ENCODE measurements at regions not wholly inside any gene's neighbourhood (a gene's known extent, or its start where the extent isn't known, plus 50 kb on each side); places are given as distances from the start of the nearest gene placed in this dataset.

GRCh38 chr4:83771113-83771705, 235.3 kb downstream of the GPAT3 start:
- Histone ChIP-seq H3K9ac (ENCODE audit: low read depth, low read length) (no peak overlapping the region), H3K23ac (ENCODE audit: low read depth, low read length) (no peak overlapping the region), H3K79me1 (ENCODE audit: low read depth in 1 of 2, low read length in 2 of 2) (no peaks in the 10 kb centered on the region), H2BK5ac (ENCODE audit: low read depth, low read length, poor library complexity, severe bottlenecking) (no peak overlapping the region), H3K56ac (ENCODE audit: extremely low read depth, insufficient read depth, low read length) (no peak overlapping the region), H4K8ac (ENCODE audit: low read depth in 2 of 2, low read length in 2 of 2) (no peak overlapping the region), H3K18ac (ENCODE audit: low read depth, low read length) (no peak overlapping the region), H2AK5ac (ENCODE audit: low read depth, low read length) (no peak overlapping the region), H3K9me3 (ENCODE audit: control insufficient read depth, insufficient read depth, low read length) (no peaks in the 10 kb centered on the region), H3K14ac (replicated peaks; ENCODE audit: low read depth, low read length) (no peak overlapping the region), H4K5ac (ENCODE audit: low read depth, low read length) (no peak overlapping the region), H3K36me3 (ENCODE audit: control insufficient read depth, insufficient read depth, low read length) (no peaks in the 10 kb centered on the region), H3K4ac (ENCODE audit: low read depth, low read length) (no peak overlapping the region), H3K9me1 (ENCODE audit: insufficient read depth, low read length) (no peaks in the 10 kb centered on the region), H2AFZ (replicated peaks; ENCODE audit: low read length, poor library complexity) (no peak overlapping the region), H3K27ac (ENCODE audit: insufficient read depth, low read length) (no peak overlapping the region), H3K4me2 (ENCODE audit: low read depth, low read length) (no peak overlapping the region), H2BK20ac (ENCODE audit: low read depth, low read length) (no peak overlapping the region), H4K20me1 (ENCODE audit: insufficient read depth, low read length) (no peaks in the 10 kb centered on the region), H3K4me3 (ENCODE audit: insufficient read depth, low read depth, low read length) (no peak overlapping the region), H3K4me1 (ENCODE audit: control insufficient read depth, insufficient read depth, low read length) (no peaks in the 10 kb centered on the region), H2BK120ac (ENCODE audit: low read depth, low read length) (no peak overlapping the region), H2AK9ac (replicated peaks; ENCODE audit: low read depth, low read length, poor library complexity) (no peak overlapping the region), H2BK15ac (ENCODE audit: low read depth, low read length) (no peak overlapping the region), H3K27me3 (ENCODE audit: control insufficient read depth, insufficient read depth, low read length) (peaks cover 4% of the 10 kb centered on the region; the same call in 1 of the 2 replicates), H4K91ac (ENCODE audit: insufficient read depth, low read depth, low read length) (no peak overlapping the region)
- ATAC-seq (ENCODE audit: low read depth): peak; percentile 94
- dilution Hi-C loops (cut with HindIII; ENCODE audit: low sequenced_read_pairs, unreplicated experiment): no loop called here
- in situ Hi-C loops (cut with MboI; ENCODE audit: low sequenced_read_pairs): loop anchor here (5.0 to 10.0 kb wide), 3 partner anchors 191 to 734 kb away; no protein-coding TSS in a partner anchor
- no CpG with 5 or more reads among the region's 2 CpGs for WGBS, 2 experiments (ENCODE audit: extremely low coverage in 2 of 2, insufficient read length in 1 of 2)
- peak; percentile 60 for DNase-seq
- intact Hi-C loops (cut with micrococcal nuclease): loop anchor here (1.0 to 10.0 kb wide), 6 partner anchors 176 to 1204 kb away; no protein-coding TSS in a partner anchor
- CTCF ChIA-PET: interaction anchor here (0.7 to 1.5 kb wide), 12 partner anchors 11 to 488 kb away, joined by 3 to 15 read pairs (median 4); no protein-coding TSS in a partner anchor
- BruUV-seq (replicated peaks): no TSS peak
- POLR2A ChIA-PET (ENCODE audit: unreplicated experiment): no interaction called here
- TF ChIP-seq RAD21 (IDR thresholded peaks at IDR 0.05; ENCODE audit: low read length) (peak; percentile 96), ELK1 (IDR thresholded peaks at IDR 0.05; ENCODE audit: borderline replicate concordance, low read depth, low read length) (no peak), SMC3 (IDR thresholded peaks at IDR 0.05; ENCODE audit: low read depth, low read length) (peak; percentile 95), POLR2A (IDR thresholded peaks at IDR 0.05; ENCODE audit: low read depth, low read length) (no peak), CTCF (conservative IDR thresholded peaks at IDR 0.05; ENCODE audit: low read depth, low read length) (peak; percentile 88)

Data from IMR-90 (cell line).